Bone marrow (tissue), 2 donors: ENCODE measurements at regions not wholly inside any gene's neighbourhood (a gene's known extent, or its start where the extent isn't known, plus 50 kb on each side); places are given as distances from the start of the nearest gene placed in this dataset.
"Not testable (repeated sequence)": the region's sequence is repeated elsewhere in the genome, so short reads cannot be mapped to it uniquely, and the experiment has no call there.

Experiments used
- DNase-seq, 2 donors: peaks; one replicate each; lab custom pipeline; 2025; lab: John Stamatoyannopoulos, UW

- DNase-seq = no peak
Measured at GRCh38 chr1:234960722-234961455, 167.7 kb downstream of the TOMM20 start.

GRCh38 chr1:234958706-234959657 lies 169.7 kb downstream of the TOMM20 start:
- DNase-seq = no peak

- no peak for DNase-seq
Measured at GRCh38 chr1:234958066-234958705, 170.5 kb downstream of the TOMM20 start.

- DNase-seq = no peak
Measured at GRCh38 chr1:234957330-234958065, 171.1 kb downstream of the TOMM20 start.

GRCh38 chr1:234956821-234957329 lies 171.8 kb downstream of the TOMM20 start:
- no peak for DNase-seq

- peak in 1 of 2 donors; percentile 41 for DNase-seq
Measured at GRCh38 chr1:234955107-234955731, 173.4 kb downstream of the TOMM20 start.

GRCh38 chr1:234954613-234955012 lies 174.0 kb downstream of the TOMM20 start:
- no peak for DNase-seq

GRCh38 chr1:234953655-234954405 lies 174.8 kb downstream of the TOMM20 start:
- DNase-seq = no peak

GRCh38 chr1:234950598-234950997 lies 178.0 kb downstream of the TOMM20 start:
- no peak for DNase-seq

- not testable (repeated sequence) for DNase-seq
Measured at GRCh38 chr1:234949528-234949927, 179.1 kb downstream of the TOMM20 start.

- peak in 1 of 2 donors; percentile 96 for DNase-seq
Measured at GRCh38 chr1:234944439-234945344, 183.9 kb downstream of the TOMM20 start.

- no peak for DNase-seq
Measured at GRCh38 chr1:234943836-234944402, 184.7 kb downstream of the TOMM20 start.

GRCh38 chr1:234942879-234943506 lies 185.6 kb downstream of the TOMM20 start:
- no peak for DNase-seq

GRCh38 chr1:234942012-234942332 lies 186.7 kb downstream of the TOMM20 start:
- DNase-seq = no peak

GRCh38 chr1:234941321-234942011 lies 187.2 kb downstream of the TOMM20 start:
- DNase-seq = no peak

- DNase-seq = no peak
Measured at GRCh38 chr1:234940841-234941240, 187.8 kb downstream of the TOMM20 start.

- no peak for DNase-seq
Measured at GRCh38 chr1:234938924-234939323, 189.7 kb downstream of the TOMM20 start.

- no peak for DNase-seq
Measured at GRCh38 chr1:234938135-234938534, 190.5 kb downstream of the TOMM20 start.
